HCT116 (cell line): ENCODE measurements at regions not wholly inside any gene's neighbourhood (a gene's known extent, or its start where the extent isn't known, plus 50 kb on each side); places are given as distances from the start of the nearest gene placed in this dataset.

Experiments
- ATAC-seq: fragments of 200-7000 bp; cut with Tn5 transposase; 2 replicates; pipeline ENCODE4 v1.9.1; 2020; ENCODE audit warnings: mild to moderate bottlenecking, moderate library complexity
- BruUV-seq: library from RNA; stranded (reverse); fragments of 400-500 nt; replicated peaks from 2 replicates; lab custom pipeline; 2021; lab: Mats Ljungman, UMichigan
- CTCF ChIA-PET: fragments of 300-600 bp; sonication (Branson Sonifier 250); formaldehyde crosslinking; loops from one replicate; lab custom pipeline; 2021; ENCODE audit warnings: antibody characterized with exemption; lab: Charles Lee
- POLR2A ChIA-PET: fragments of 300-600, 350-600 bp; sonication (Branson Sonifier 250); formaldehyde crosslinking; loops from one replicate; lab custom pipeline; 2021; ENCODE audit warnings: antibody characterized with exemption; lab: Charles Lee
- RAD21 ChIA-PET, 2 experiments: fragments of 300-600 bp; sonication (Branson Sonifier 250); formaldehyde crosslinking; loops; one replicate each; lab custom pipeline; 2023; ENCODE audit warnings: low total read pairs in 2 of 2; ENCODE audit not compliant: uncharacterized antibody in 2 of 2, unreplicated experiment in 2 of 2, low non-redundant PET in 1 of 2; lab: Charles Lee
- DNase-seq: peaks from one replicate; pipeline ENCODE4 v3.0.0-alpha.2; 2010; ENCODE audit warnings: low read depth, low spot score
- H2AFZ ChIP-seq: fragments of 200-600 bp; shearing (Covaris generic), sonication (generic); 2 replicates; pipeline ENCODE4 v1.6.1; 2017; ENCODE audit warnings: low read depth, mixed run types, mixed read lengths, antibody characterized with exemption, low read length; ENCODE audit not compliant: poor library complexity, severe bottlenecking
- H3K27ac ChIP-seq: 2 replicates; pipeline ENCODE4 v1.5.1; 2012; ENCODE audit warnings: low read depth, low read length
- H3K27me3 ChIP-seq: fragments of 200-600 bp; sonication (generic); 2 replicates; pipeline ENCODE4 v1.6.1; 2016; ENCODE audit warnings: mixed run types, low read length, mixed read lengths; ENCODE audit not compliant: insufficient read depth
- H3K36me3 ChIP-seq, 2 experiments: fragments of 200-500 bp in 1 of 2; fragments of 200-600 bp in 1 of 2; sonication (Bioruptor generic) in 1 of 2; sonication (generic) in 1 of 2; 2 replicates each; pipeline versions ENCODE4 v1.5.1 to v1.6.1; 2014 to 2016; ENCODE audit warnings: low read length in 2 of 2, inconsistent platforms in 1 of 2, mixed read lengths in 1 of 2, mixed run types in 1 of 2; ENCODE audit not compliant: insufficient read depth in 2 of 2, control insufficient read depth in 1 of 2
- H3K4me1 ChIP-seq, 2 experiments: fragments of 200-600 bp in 1 of 2; sonication (generic) in 1 of 2; 2 replicates each; pipeline versions ENCODE4 v1.5.1 to v1.6.1; 2012 to 2017; ENCODE audit warnings: low read length in 2 of 2, inconsistent platforms in 1 of 2, mild to moderate bottlenecking in 1 of 2, mixed read lengths in 1 of 2, mixed run types in 1 of 2, moderate library complexity in 1 of 2; ENCODE audit not compliant: insufficient read depth in 2 of 2, control insufficient read depth in 1 of 2
- H3K4me2 ChIP-seq: fragments of 200-600 bp; sonication (generic); 2 replicates; pipeline ENCODE4 v1.6.1; 2017; ENCODE audit warnings: mixed run types, low read length, mixed read lengths
- H3K4me3 ChIP-seq, 2 experiments: fragments of 200-600 bp in 1 of 2; sonication (generic) in 1 of 2; replicated peaks in 1 of 2; 2 replicates each; pipeline ENCODE4 v1.5.1; 2011 to 2016; ENCODE audit warnings: low read length in 2 of 2, control low read depth in 1 of 2, low read depth in 1 of 2, mild to moderate bottlenecking in 1 of 2, mixed read lengths in 1 of 2, mixed run types in 1 of 2
- H3K79me2 ChIP-seq: fragments of 200-600 bp; sonication (generic); 2 replicates; pipeline ENCODE4 v1.6.1; 2017; ENCODE audit warnings: mild to moderate bottlenecking, mixed run types, low read length, moderate library complexity, mixed read lengths; ENCODE audit not compliant: insufficient read depth
- H3K9ac ChIP-seq: fragments of 200-600 bp; sonication (generic); 2 replicates; pipeline ENCODE4 v1.6.1; 2016; ENCODE audit warnings: low read length, mixed read lengths
- H3K9me2 ChIP-seq: fragments of 200-600 bp; sonication (generic), shearing (Covaris generic); 2 replicates; pipeline ENCODE4 v1.6.1; 2017; ENCODE audit warnings: mixed run types, mild to moderate bottlenecking, moderate library complexity; ENCODE audit not compliant: insufficient read depth
- H3K9me3 ChIP-seq, 2 experiments: fragments of 200-500 bp in 1 of 2; fragments of 200-600 bp in 1 of 2; sonication (Bioruptor generic) in 1 of 2; sonication (generic) in 1 of 2; 2 replicates each; pipeline ENCODE4 v1.6.1; 2014 to 2017; ENCODE audit warnings: low read length in 2 of 2, mixed read lengths in 2 of 2, inconsistent platforms in 1 of 2, low read depth in 1 of 2, mild to moderate bottlenecking in 1 of 2, mixed run types in 1 of 2, moderate library complexity in 1 of 2; ENCODE audit not compliant: control insufficient read depth in 1 of 2, insufficient read depth in 1 of 2
- H4K20me1 ChIP-seq: fragments of 200-600 bp; sonication (generic), shearing (Covaris generic); 2 replicates; pipeline ENCODE4 v1.6.1; 2017; ENCODE audit warnings: mixed run types, mild to moderate bottlenecking, moderate library complexity; ENCODE audit not compliant: insufficient read depth
- CEBPB ChIP-seq: IDR thresholded peaks from 2 replicates; pipeline ENCODE4 v1.6.1; 2012; ENCODE audit warnings: low read depth
- EGR1 ChIP-seq: IDR thresholded peaks from 2 replicates; pipeline ENCODE4 v1.6.1; 2012; ENCODE audit warnings: low read depth
- ELF1 ChIP-seq: IDR thresholded peaks from 2 replicates; pipeline ENCODE4 v1.6.1; 2012; ENCODE audit warnings: low read depth, borderline replicate concordance
- EZH2phosphoT487 ChIP-seq: fragments of 200-600 bp; IDR thresholded peaks from 2 replicates; pipeline ENCODE4 v1.6.1; 2018; ENCODE audit warnings: antibody characterized with exemption, borderline replicate concordance
- FOSL1 ChIP-seq: IDR thresholded peaks from 2 replicates; pipeline ENCODE4 v1.6.1; 2012; ENCODE audit warnings: low read depth
- JUND ChIP-seq: IDR thresholded peaks from 2 replicates; pipeline ENCODE4 v1.6.1; 2012
- RAD21 ChIP-seq: IDR thresholded peaks from 2 replicates; pipeline ENCODE4 v1.6.1; 2012; ENCODE audit warnings: low read depth, mild to moderate bottlenecking
- SIN3A ChIP-seq: IDR thresholded peaks from 2 replicates; pipeline ENCODE4 v1.6.1; 2012; ENCODE audit warnings: low read depth
- intact Hi-C: fragments of 100-400 bp; cut with micrococcal nuclease; formaldehyde crosslinking; loops from 2 replicates; pipeline ENCODE4 v1.10.0; 2022
- TF ChIP-seq, protein P1 (sequence below): IDR thresholded peaks from 2 replicates; pipeline ENCODE4 v1.6.1; 2012
- TF ChIP-seq, protein P2 (sequence below): IDR thresholded peaks from 2 replicates; pipeline ENCODE4 v1.6.1; 2012
- TF ChIP-seq, protein P3 (sequence below), 3 experiments: fragments of 200-600 bp in 1 of 3; sonication (generic) in 1 of 3; IDR thresholded peaks in 2 of 3; conservative IDR thresholded peaks in 1 of 3; 2 replicates each; pipeline ENCODE4 v1.5.1; 2012 to 2017; ENCODE audit warnings: low read depth in 2 of 3, low read length in 2 of 3, antibody characterized with exemption in 1 of 3, borderline replicate concordance in 1 of 3, control low read depth in 1 of 3, mild to moderate bottlenecking in 1 of 3, mixed read lengths in 1 of 3, mixed run types in 1 of 3, moderate library complexity in 1 of 3; ENCODE audit not compliant: insufficient read depth in 1 of 3
- TF ChIP-seq, protein P4 (sequence below): IDR thresholded peaks from 2 replicates; pipeline ENCODE4 v1.6.1; 2011; ENCODE audit warnings: mild to moderate bottlenecking, low read length, moderate library complexity; ENCODE audit not compliant: insufficient replicate concordance; ENCODE audit errors: extremely low read depth

DNA sequence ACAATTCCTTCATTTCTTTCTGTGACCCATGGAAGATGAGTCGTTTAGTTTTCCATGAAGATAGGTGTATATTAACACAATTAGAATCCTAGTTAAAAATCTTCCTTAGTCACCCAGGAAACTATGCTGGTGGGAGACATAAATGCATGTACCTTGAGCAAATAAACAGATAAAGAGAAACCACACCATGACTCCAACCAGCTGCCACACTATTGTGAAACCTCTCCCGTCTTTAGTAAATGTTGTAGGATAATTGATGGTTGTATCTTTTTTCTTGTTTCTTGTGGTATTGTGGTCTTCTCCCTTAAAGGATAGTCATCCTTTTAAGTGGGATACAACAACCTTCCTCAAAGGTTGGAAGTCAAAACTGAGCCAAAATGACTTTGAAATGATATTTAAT lies 103.8 kb upstream of the LEF1 start:
- H3K4me2 ChIP-seq, result no peak overlapping the region
- no peak overlapping the region for H3K9ac ChIP-seq
- CTCF ChIA-PET, result no interaction called here
- RAD21 ChIA-PET, result no interaction called here
- DNase-seq, result no peak
- no peaks in the 10 kb centered on the region for H3K9me3 ChIP-seq
- no peaks in the 10 kb centered on the region for H3K4me1 ChIP-seq
- H4K20me1 ChIP-seq, result no peaks in the 10 kb centered on the region
- no peak overlapping the region for H3K27ac ChIP-seq
- TF ChIP-seq EGR1, result no peak
- TF ChIP-seq CEBPB, result no peak
- TF ChIP-seq JUND, result no peak
- TF ChIP-seq, protein P1, sequence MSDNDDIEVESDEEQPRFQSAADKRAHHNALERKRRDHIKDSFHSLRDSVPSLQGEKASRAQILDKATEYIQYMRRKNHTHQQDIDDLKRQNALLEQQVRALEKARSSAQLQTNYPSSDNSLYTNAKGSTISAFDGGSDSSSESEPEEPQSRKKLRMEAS, result no peak
- TF ChIP-seq ELF1, result no peak
- TF ChIP-seq SIN3A, result no peak
- TF ChIP-seq, protein P2, sequence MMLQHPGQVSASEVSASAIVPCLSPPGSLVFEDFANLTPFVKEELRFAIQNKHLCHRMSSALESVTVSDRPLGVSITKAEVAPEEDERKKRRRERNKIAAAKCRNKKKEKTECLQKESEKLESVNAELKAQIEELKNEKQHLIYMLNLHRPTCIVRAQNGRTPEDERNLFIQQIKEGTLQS, result no peak
- TF ChIP-seq, all 23 proteins: peak for 0
- Histone ChIP-seq H2AFZ (no peak overlapping the region), H3K79me2 (no peaks in the 10 kb centered on the region), H3K36me3 (no peaks in the 10 kb centered on the region), H3K4me3 (no peak overlapping the region), H3K27me3 (no peaks in the 10 kb centered on the region), H3K9me2 (peaks cover 3% of the 10 kb centered on the region; the same call in 1 of the 2 replicates)
- intact Hi-C loops, result no loop called here
- POLR2A ChIA-PET, result no interaction called here
- BruUV-seq, result no TSS peak
- no peak for ATAC-seq

DNA sequence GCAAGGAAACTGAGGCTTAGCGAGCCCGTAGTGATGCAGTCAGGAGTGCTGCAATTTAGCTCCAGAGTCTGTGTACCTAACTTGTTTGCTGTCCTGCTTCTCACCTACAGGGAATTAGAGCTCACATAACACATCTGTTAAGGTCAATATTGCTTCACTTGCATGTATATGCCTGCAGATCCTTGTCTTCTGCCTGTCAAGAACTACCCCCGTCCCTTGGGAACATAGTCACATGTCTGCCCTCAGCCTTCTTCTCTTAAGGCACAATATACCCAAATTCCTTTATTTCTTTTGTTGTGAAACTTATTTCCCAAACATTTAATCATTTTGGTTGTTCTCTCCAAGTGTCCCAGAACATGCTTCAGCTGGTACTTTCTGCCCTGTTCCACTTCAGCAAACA lies 103.3 kb upstream of the LEF1 start:
- H3K4me2 ChIP-seq, result no peak overlapping the region
- H3K79me2 ChIP-seq, result no peaks in the 10 kb centered on the region
- H3K27ac ChIP-seq, result no peak overlapping the region
- no TSS peak for BruUV-seq
- no peak overlapping the region for H3K9ac ChIP-seq
- H3K9me2 ChIP-seq, result peaks cover 3% of the 10 kb centered on the region; the same call in 1 of the 2 replicates
- no peaks in the 10 kb centered on the region for H4K20me1 ChIP-seq
- POLR2A ChIA-PET, result no interaction called here
- ATAC-seq (no peak), DNase-seq (no peak)
- H3K4me3 ChIP-seq, result no peak overlapping the region
- no peak overlapping the region for H2AFZ ChIP-seq
- intact Hi-C loops, result no loop called here
- CTCF ChIA-PET, result no interaction called here
- H3K36me3 ChIP-seq, result no peaks in the 10 kb centered on the region
- H3K4me1 ChIP-seq, result no peaks in the 10 kb centered on the region
- H3K9me3 ChIP-seq, result no peaks in the 10 kb centered on the region
- RAD21 ChIA-PET, result no interaction called here
- no peaks in the 10 kb centered on the region for H3K27me3 ChIP-seq
- no peak for TF ChIP-seq SIN3A
- TF ChIP-seq EZH2phosphoT487, result no peak
- no peak for TF ChIP-seq RAD21
- TF ChIP-seq, protein P3, sequence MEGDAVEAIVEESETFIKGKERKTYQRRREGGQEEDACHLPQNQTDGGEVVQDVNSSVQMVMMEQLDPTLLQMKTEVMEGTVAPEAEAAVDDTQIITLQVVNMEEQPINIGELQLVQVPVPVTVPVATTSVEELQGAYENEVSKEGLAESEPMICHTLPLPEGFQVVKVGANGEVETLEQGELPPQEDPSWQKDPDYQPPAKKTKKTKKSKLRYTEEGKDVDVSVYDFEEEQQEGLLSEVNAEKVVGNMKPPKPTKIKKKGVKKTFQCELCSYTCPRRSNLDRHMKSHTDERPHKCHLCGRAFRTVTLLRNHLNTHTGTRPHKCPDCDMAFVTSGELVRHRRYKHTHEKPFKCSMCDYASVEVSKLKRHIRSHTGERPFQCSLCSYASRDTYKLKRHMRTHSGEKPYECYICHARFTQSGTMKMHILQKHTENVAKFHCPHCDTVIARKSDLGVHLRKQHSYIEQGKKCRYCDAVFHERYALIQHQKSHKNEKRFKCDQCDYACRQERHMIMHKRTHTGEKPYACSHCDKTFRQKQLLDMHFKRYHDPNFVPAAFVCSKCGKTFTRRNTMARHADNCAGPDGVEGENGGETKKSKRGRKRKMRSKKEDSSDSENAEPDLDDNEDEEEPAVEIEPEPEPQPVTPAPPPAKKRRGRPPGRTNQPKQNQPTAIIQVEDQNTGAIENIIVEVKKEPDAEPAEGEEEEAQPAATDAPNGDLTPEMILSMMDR (IDR thresholded peaks at IDR 0.05 in 2 of 3, conservative IDR thresholded peaks at IDR 0.05 in 1 of 3; ENCODE audit: borderline replicate concordance in 1 of 3, insufficient read depth in 1 of 3, low read depth in 2 of 3, low read length in 2 of 3), result no peak
- TF ChIP-seq, protein P4, sequence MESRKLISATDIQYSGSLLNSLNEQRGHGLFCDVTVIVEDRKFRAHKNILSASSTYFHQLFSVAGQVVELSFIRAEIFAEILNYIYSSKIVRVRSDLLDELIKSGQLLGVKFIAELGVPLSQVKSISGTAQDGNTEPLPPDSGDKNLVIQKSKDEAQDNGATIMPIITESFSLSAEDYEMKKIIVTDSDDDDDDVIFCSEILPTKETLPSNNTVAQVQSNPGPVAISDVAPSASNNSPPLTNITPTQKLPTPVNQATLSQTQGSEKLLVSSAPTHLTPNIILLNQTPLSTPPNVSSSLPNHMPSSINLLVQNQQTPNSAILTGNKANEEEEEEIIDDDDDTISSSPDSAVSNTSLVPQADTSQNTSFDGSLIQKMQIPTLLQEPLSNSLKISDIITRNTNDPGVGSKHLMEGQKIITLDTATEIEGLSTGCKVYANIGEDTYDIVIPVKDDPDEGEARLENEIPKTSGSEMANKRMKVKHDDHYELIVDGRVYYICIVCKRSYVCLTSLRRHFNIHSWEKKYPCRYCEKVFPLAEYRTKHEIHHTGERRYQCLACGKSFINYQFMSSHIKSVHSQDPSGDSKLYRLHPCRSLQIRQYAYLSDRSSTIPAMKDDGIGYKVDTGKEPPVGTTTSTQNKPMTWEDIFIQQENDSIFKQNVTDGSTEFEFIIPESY, result no peak
- no peak for TF ChIP-seq FOSL1
- TF ChIP-seq, protein P2, result no peak
